ENCODE measurements at regions not wholly inside any gene's neighbourhood (a gene's known extent, or its start where the extent isn't known, plus 50 kb on each side); places are given as distances from the start of the nearest gene placed in this dataset.
A peak's percentile ranks its signal among the peaks of the same experiment; 100 is the strongest.

GRCh38 chr6:159490298-159490937 lies 202.6 kb downstream of the SOD2 start:
- H3K4me3 ChIP-seq (ENCODE audit: low read length) = no peak overlapping the region
- TF ChIP-seq, protein P1, sequence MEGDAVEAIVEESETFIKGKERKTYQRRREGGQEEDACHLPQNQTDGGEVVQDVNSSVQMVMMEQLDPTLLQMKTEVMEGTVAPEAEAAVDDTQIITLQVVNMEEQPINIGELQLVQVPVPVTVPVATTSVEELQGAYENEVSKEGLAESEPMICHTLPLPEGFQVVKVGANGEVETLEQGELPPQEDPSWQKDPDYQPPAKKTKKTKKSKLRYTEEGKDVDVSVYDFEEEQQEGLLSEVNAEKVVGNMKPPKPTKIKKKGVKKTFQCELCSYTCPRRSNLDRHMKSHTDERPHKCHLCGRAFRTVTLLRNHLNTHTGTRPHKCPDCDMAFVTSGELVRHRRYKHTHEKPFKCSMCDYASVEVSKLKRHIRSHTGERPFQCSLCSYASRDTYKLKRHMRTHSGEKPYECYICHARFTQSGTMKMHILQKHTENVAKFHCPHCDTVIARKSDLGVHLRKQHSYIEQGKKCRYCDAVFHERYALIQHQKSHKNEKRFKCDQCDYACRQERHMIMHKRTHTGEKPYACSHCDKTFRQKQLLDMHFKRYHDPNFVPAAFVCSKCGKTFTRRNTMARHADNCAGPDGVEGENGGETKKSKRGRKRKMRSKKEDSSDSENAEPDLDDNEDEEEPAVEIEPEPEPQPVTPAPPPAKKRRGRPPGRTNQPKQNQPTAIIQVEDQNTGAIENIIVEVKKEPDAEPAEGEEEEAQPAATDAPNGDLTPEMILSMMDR (IDR thresholded peaks at IDR 0.05; ENCODE audit: insufficient read depth, low read depth, low read length, missing control alignments) = no peak
- peak; percentile 6 for DNase-seq (ENCODE audit: low read depth)

DNA sequence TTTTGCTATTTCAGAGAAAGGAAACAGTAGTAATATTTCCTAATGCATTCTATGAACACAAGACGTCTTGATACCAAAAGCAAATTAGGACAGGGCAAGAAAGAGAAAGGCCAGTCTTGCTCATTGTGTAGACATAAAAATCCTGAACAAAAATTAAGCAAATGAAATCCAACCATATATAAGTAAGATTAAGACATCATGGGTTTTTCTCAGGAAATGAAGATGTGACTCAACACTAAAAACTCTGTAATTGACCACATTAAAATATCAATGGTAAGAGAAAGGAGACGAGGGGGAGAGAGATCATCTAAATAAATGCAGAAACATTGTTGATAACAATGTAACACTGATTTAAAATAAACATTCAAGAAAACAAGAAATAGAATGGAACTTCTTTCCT lies 205.4 kb downstream of the SOD2 start:
- DNase-seq (ENCODE audit: low read depth) = no peak
- no peak overlapping the region for H3K4me3 ChIP-seq (ENCODE audit: low read length)
- TF ChIP-seq, protein P1 (IDR thresholded peaks at IDR 0.05; ENCODE audit: insufficient read depth, low read depth, low read length, missing control alignments) = no peak

- TF ChIP-seq, protein P1 (IDR thresholded peaks at IDR 0.05; ENCODE audit: insufficient read depth, low read depth, low read length, missing control alignments) = no peak
- no peak for DNase-seq (ENCODE audit: low read depth)
- H3K4me3 ChIP-seq (ENCODE audit: low read length) = no peak overlapping the region
These were observed 209.8 kb downstream of the SOD2 start for GRCh38 chr6:159483259-159483658.

GRCh38 chr6:159481897-159482296 lies 211.1 kb downstream of the SOD2 start:
- TF ChIP-seq, protein P1 (IDR thresholded peaks at IDR 0.05; ENCODE audit: insufficient read depth, low read depth, low read length, missing control alignments) = no peak
- DNase-seq (ENCODE audit: low read depth) = no peak
- no peak overlapping the region for H3K4me3 ChIP-seq (ENCODE audit: low read length)

DNA sequence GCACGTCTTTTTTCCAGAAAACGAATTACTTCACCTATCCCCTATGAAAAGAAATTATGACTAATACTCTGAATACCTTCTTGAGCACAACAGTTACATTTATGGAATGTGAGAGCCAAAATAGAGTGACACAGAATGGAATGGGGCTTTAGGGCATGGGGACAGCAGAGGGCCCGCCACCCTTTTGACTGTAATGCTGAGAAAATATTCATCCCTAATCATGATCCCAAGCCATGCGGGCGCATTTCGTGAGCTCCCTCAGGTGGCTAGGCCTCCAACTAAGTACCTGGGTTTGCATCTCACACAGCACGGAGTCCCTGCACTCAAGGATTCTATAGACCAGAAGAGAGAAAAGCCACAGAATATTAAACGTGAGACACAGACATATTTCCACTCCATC lies 212.6 kb downstream of the SOD2 start:
- TF ChIP-seq, protein P1 (IDR thresholded peaks at IDR 0.05; ENCODE audit: insufficient read depth, low read depth, low read length, missing control alignments) = no peak
- DNase-seq (ENCODE audit: low read depth) = no peak
- H3K4me3 ChIP-seq (ENCODE audit: low read length) = no peak overlapping the region

- no peak for DNase-seq (ENCODE audit: low read depth)
- TF ChIP-seq, protein P1 (IDR thresholded peaks at IDR 0.05; ENCODE audit: insufficient read depth, low read depth, low read length, missing control alignments) = no peak
These were observed 213.9 kb downstream of the SOD2 start for GRCh38 chr6:159479146-159479545.

More at GRCh38 chr6:159479146-159479545, 213.9 kb downstream of the SOD2 start:
- H3K4me3 ChIP-seq (ENCODE audit: low read length) = no peak overlapping the region

Measured in epithelial cell of esophagus (primary cell).